GM11168 (cell line): ENCODE measurements at regions not wholly inside any gene's neighbourhood (a gene's known extent, or its start where the extent isn't known, plus 50 kb on each side); places are given as distances from the start of the nearest gene placed in this dataset.

Experiments
- in situ Hi-C: fragments of 300-500 bp; cut with MboI; formaldehyde crosslinking; loops from one replicate; pipeline ENCODE4 v1.12.0; 2022; ENCODE audit warnings: low sequenced_read_pairs; ENCODE audit not compliant: unreplicated experiment

- in situ Hi-C loops = no loop called here
Observed at GRCh38 chr5:3929799-3930198, 334.2 kb downstream of the IRX1 start.

DNA sequence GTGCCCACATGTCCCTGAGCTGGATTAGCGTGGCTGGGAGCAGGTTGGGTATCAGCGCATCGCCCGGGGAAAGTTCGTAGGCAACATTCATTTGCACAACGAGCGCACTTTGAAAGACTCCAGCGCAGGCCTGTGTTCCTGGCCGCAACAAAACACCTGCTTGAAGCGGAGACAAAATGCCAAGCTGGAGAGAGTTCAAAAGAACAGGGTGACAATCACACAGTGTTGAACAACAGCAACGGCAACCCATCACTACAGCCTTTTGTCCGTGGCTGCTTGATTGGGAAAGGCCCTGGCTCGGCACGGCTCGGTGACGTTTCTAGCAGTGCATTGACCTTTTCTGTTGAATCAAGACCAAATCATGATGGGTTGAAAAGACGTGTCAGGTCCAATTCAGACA is 336.3 kb downstream of the IRX1 start:
- in situ Hi-C loops = no loop called here

GRCh38 chr5:3933536-3933935 is 337.9 kb downstream of the IRX1 start:
- in situ Hi-C loops = no loop called here

DNA sequence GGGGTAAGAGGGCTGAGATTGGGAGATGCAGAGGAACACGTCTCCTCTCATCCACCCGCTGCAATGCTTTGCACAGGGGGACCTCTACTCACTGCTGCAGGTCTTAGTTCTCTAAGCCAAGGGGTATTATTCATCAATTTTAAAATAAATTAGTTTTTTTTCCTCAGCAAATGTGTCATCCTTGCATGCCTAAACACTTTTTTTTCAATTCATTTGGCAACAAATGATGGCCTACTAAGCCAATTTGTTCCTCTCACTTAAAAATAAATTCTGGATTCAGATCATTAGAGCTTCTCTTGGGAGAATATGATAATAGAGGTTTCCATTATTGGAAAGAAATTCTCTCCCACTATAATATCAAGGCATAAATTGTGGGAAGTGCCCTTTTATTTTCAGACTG is 338.3 kb downstream of the IRX1 start:
- in situ Hi-C loops = no loop called here

DNA sequence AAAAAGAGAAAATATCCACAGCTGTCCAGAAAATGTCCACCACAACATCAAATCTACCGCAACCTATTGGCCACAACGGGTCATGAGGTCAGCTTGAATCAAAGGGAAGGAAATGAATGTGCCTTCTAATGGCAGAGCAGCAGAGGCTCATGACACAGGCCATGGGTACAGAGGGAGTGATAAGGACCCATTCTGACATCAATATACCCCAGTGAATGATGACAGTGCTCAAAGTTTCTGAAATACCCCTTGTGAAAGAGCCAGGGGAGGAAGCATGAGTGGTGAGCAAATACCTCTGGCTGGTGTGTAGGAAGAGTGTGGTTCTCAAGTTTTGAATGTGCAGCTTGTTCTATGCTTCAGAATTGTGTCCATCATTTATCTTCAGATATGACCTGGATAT is 348.2 kb downstream of the IRX1 start:
- in situ Hi-C loops = no loop called here

DNA sequence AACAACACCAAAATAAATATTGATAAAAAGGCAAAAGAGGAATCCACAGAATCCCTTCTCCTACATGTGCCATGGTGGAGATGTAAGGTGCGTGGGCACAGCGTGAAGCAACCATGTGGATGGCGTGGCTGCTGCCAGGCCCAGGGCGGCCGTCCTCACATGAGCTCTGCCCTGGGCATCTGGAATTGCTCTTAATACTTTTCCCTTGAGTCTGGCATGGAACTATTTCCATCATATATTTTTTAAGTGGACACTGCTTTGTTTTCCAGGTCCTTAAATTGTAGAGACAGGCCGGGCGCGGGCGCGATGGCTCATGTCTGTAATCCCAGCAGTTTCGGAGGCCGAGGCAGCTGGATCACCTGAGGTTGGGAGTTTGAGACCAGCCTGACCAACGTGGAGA is 349.3 kb downstream of the IRX1 start:
- in situ Hi-C loops = no loop called here

GRCh38 chr5:3948838-3949237 is 353.2 kb downstream of the IRX1 start:
- in situ Hi-C loops = no loop called here

- in situ Hi-C loops = no loop called here
Observed at GRCh38 chr5:3954199-3954598, 358.6 kb downstream of the IRX1 start.

DNA sequence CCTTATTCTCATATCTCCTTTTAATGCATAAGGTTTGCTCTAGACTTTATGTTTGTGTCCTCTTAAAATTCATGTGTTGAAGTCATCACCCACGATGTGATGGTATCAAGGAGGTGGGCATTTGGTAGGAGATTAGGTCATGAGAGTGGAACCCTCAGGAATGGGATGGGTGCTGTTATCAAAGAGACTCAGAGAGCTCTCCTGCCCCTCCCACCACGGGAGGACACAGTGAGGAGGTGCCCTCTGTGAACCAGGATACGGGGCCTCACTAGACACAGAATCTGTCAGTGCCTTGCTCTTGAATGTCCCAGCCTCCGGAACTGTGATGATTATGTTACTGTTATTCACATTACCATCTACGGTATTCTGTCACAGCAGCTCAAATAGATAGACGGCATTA is 359.0 kb downstream of the IRX1 start:
- in situ Hi-C loops = no loop called here

DNA sequence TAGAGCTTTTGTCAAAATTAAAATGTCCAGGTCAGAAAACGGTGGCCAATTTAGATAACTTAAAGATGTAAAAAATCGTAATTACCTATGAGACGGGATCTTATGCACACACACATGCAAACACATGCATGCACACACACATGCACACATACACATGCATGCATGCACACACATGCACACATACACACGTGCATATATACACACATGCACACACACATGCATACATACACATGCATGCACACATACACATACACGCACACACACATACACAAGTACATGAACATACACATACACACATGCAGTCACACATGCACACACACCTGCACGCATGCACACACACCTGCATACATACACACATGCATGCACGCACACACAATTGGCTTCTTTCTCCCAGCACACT is 362.0 kb downstream of the IRX1 start:
- in situ Hi-C loops = no loop called here

DNA sequence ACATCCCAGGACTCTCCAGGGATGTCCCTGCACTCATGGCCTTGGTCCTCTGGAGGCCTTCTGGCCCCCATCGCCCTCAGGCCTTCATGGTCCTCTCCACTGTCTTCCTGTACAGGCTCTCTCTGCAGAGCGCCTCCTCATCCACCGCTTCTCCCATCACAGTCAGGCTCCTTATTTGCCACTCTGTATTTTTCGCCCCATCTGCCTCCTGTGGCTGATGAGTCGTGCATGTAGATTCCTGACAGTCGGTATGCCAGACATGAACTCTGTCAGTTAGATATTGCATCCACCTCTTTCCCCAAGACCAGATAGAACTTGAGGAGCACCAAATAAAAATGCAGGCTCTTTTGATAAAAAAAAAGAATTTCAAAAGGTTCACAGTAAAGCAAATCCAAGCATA is 362.8 kb downstream of the IRX1 start:
- in situ Hi-C loops = no loop called here

DNA sequence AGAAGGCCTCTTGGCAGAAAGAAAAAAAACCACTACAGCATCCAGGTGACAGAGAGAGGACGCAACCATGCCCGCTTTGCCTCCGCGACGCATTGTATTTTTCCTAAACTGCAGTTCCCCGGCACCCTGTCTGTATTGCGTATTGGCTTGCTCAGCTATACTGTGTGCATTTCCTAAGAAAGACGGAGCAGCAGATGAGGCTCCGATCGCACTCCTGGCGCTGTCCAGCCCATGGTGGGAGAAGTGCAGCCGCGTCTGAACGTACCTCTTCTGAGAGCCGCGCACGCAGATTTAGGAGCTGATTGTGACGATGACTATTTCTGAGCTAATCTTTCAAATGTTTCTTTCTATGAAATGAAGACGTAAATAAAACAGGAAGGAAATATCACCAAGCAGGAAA is 366.5 kb downstream of the IRX1 start:
- in situ Hi-C loops = no loop called here

DNA sequence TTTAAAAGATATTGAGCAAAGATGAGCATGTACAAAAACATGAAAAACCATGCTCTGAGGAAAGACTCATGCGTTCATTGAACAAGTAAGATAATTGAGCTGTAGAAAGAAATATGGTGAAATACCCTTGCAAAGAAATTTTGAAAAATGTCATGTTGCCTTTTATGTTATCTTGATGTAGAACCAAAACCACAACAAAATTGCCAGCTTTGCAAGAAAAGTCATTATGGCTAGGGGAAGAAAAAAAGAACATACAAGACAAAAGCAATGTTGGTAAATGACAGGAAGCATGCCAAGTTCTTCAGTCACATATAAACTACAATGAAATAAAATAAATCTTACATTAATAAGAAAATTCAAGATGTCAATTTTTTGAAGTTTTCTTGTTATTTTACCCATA is 368.0 kb downstream of the IRX1 start:
- in situ Hi-C loops = no loop called here

DNA sequence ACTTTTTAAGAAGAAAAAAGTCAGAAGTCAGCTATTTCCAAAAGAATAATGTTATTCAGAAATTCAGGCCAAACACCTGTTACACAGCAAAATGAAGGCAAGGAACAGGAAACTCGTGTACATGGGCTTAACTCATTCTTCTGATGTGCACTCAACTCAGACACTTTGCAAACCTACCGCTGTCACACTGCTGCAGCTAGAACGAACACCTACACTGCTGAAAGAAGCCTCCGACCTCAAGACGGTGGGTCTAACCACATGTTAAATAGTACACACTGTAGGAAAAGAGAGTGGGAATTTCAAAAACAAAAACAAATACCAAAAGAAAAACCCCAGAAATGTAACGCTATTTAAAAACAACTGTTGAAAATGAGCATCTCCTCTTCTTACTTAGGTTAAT is 384.5 kb downstream of the IRX1 start:
- in situ Hi-C loops = no loop called here

GRCh38 chr5:3987867-3988266 is 392.2 kb downstream of the IRX1 start:
- in situ Hi-C loops = no loop called here

- in situ Hi-C loops = no loop called here
Observed at GRCh38 chr5:3993856-3994473, 398.3 kb downstream of the IRX1 start.

- in situ Hi-C loops = no loop called here
Observed at GRCh38 chr5:3994628-3995027, 399.0 kb downstream of the IRX1 start.

- in situ Hi-C loops = no loop called here
Observed at GRCh38 chr5:3995954-3996619, 400.5 kb downstream of the IRX1 start.

DNA sequence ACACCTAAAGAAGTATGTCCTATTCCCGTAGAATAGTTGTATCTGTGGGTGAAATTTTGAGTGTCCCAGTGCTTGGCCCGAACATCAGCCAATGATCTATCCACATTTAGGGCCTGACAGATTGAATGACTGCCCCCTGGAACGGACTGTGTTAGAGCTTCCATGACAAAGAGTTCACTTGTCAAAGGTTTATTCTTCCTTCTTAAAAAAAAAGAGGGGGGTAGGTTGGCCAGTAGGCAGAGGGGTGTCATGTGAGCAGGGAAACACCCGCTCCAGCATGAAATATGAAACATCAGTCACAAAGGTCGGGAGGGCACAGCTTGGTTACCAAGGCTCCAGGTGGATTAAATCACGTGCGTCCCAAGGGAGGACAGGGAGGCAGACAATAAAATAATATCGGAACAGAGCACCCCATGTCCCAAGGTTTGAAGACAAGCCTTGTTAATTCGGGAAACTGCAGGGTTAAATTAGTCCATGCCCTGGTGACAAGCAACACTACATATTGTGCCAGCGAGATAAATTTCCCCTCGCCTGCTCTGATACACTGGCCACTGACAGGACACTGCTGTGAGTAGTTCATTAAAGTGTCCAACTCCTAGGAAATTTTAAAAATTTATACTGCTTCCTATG is 401.2 kb downstream of the IRX1 start:
- in situ Hi-C loops = no loop called here

- in situ Hi-C loops = no loop called here
Observed at GRCh38 chr5:3997670-3998069, 402.0 kb downstream of the IRX1 start.

GRCh38 chr5:3999929-4000328 is 404.3 kb downstream of the IRX1 start:
- in situ Hi-C loops = no loop called here

- in situ Hi-C loops = no loop called here
Observed at GRCh38 chr5:4001004-4001403, 405.4 kb downstream of the IRX1 start.
